ENCODE measurements at regions not wholly inside any gene's neighbourhood (a gene's known extent, or its start where the extent isn't known, plus 50 kb on each side); places are given as distances from the start of the nearest gene placed in this dataset.

- TF ChIP-seq REST (IDR thresholded peaks at IDR 0.05; ENCODE audit: insufficient replicate concordance, low read depth) (no peak), CTCF (IDR thresholded peaks at IDR 0.05; ENCODE audit: insufficient read depth, low read length) (no peak), POLR2AphosphoS5 (IDR thresholded peaks at IDR 0.05; ENCODE audit: low read depth) (no peak), GABPA (IDR thresholded peaks at IDR 0.05; ENCODE audit: low read depth) (no peak)
These were observed 111.8 kb downstream of the CAPZA3 start for GRCh38 chr12:18849761-18850160.

All from HL-60 (cell line).